VCaP (cell line): ENCODE measurements at regions not wholly inside any gene's neighbourhood (a gene's known extent, or its start where the extent isn't known, plus 50 kb on each side); places are given as distances from the start of the nearest gene placed in this dataset.

ENCODE experiments used
- H3K27ac ChIP-seq: fragments of 450-650 bp; 2 replicates; pipeline ENCODE4 v1.5.1; 2017
- TF ChIP-seq, protein P1 (sequence below): fragments of 450-650 bp; conservative IDR thresholded peaks from 2 replicates; pipeline ENCODE4 v1.5.1; 2017; ENCODE audit warnings: mild to moderate bottlenecking, moderate library complexity

DNA sequence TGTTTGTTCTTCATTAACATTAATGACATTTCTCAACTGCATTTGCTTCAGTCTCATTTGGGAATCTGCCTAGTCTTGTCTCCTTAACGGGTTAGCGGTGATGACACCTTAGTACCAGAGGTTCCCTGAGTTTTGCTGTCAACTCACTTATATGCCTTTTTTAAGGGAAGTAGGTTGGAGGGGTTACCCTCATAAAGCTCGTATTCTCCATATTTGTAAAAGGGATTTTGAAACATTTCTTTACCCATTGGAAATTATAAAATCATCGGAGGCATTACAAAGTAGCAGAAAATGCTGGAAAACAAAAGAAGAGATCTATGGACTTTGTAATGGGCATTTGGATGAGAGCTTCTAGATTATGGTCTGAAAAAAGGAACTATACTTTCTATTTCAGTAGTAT, 88.7 kb upstream of the PRDM1 start:
- TF ChIP-seq, protein P1, sequence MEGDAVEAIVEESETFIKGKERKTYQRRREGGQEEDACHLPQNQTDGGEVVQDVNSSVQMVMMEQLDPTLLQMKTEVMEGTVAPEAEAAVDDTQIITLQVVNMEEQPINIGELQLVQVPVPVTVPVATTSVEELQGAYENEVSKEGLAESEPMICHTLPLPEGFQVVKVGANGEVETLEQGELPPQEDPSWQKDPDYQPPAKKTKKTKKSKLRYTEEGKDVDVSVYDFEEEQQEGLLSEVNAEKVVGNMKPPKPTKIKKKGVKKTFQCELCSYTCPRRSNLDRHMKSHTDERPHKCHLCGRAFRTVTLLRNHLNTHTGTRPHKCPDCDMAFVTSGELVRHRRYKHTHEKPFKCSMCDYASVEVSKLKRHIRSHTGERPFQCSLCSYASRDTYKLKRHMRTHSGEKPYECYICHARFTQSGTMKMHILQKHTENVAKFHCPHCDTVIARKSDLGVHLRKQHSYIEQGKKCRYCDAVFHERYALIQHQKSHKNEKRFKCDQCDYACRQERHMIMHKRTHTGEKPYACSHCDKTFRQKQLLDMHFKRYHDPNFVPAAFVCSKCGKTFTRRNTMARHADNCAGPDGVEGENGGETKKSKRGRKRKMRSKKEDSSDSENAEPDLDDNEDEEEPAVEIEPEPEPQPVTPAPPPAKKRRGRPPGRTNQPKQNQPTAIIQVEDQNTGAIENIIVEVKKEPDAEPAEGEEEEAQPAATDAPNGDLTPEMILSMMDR = no peak
- no peak overlapping the region for H3K27ac ChIP-seq

DNA sequence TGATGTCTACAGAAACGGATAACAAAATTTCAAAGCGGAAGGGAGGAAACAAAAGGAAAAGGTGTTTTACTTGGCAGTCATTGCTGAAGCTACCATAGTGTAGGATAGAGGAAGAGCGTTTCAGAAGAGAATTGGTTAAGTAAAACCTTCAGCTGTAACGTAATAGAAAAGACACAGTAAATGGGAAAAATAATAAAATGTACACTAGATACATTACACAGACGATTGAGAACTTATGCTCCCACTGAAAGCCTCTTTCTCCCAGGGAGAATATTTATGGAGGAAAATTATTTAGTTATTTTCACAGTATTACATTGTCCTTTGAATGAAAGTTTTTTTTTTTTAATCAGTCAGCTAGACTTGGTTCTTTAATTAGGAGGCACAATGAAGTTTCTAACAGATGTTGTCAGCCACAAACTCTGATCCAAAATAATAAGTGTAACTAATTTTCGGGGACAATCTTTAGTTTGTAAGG, 90.7 kb upstream of the PRDM1 start:
- peak overlapping the region; percentile 34; the same call in 1 of the 2 replicates for H3K27ac ChIP-seq
- TF ChIP-seq, protein P1 = no peak

DNA sequence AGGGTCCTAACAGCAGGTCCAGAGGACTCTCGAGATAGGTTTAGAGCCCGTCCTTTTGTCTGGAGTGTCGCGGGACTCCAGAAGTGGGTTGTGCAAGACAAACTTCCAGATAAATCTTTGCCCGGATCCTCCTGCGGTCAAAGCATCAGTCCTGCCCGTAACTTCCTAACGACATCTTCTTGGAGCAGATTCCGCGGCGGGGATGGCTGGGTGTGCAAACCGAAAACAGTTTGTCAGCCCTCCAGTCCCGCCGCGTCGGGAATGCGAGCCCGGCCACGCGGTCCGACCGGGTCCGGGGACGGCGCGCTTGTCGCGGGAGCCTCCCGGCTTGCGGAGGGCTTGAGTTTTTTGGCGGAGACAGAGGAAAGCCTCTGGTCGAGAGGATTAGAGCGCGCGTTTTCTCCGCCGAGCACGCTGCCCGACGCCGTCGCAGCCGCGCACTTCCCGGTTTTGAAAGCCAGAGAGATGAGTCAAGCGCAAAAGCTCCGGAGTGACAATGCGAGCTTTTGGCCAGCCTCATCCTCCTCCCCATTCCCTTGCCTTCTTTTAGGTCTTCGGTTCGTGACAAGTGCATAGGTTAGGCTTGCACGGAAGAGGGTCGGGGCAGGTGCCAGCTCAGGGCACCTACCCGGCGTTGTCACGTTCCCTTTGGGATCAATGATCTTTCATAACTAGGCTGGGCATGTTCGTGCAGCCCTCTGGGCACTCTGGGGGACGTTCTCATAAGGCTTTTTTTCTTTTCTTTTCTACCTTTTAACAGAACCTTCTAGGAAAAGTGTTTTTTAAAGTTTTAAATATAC, 91.3 kb upstream of the PRDM1 start:
- TF ChIP-seq, protein P1 = no peak
- peak overlapping the region; percentile 34; the same call in 1 of the 2 replicates for H3K27ac ChIP-seq

DNA sequence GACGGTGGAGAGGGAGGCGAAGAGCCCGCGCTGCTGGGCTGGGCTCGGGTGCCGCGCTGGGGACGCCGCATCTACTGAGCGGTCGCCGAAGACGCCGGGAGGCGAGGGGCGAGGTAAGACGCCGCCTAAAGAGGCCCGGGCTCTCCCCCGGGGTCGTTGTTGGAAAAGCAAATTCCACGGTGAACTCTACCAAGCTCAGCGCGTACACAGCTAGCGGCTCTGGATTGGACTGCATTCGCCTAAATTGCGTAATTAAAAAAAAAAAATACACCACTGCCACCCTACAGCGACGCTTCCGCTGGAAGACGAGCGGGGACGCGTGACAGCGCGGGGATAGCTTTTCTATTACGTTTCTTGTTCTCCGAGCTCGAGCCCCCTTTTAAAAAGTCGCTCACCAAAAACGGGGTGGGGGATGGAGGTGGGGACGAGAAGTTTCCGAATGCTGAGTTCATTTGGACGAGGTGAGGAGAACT, 92.0 kb upstream of the PRDM1 start:
- no peak overlapping the region for H3K27ac ChIP-seq
- TF ChIP-seq, protein P1 = no peak

DNA sequence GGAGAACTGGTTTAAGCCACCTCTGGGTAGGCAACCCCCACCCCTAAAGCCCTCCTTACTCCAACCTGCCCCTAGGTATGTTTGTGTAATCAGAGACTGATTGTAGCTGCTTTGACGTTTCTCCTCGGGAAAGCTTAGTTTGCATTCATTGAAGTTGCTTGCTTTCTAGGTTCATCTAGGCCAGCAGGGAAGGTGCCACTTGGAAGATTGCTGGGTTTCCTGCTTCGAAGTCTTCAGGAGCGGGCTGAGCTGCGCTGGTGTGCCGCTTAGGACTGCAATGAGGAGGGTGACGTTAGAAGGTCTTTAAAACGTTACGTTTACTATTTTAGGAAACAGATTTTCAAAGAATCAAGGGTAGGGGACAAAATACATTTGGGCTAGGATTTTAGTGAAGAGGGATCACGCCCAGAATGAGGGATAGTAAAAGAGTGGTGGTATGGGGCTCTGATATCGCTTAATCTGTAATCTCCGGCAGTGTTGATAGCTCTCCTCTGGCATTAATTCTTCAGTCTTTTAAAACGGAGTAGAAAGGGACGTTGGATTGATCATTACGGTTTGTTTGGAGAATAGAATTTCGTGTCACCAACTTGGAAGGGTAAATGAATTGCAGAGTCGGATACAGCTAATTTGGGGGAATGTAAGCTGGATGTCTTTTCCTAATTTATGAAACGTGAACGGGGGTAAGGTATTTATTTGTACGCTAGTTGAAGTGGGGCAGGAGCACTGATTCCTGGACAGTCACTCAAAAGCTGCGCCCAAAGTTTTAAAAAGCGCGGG, 92.6 kb upstream of the PRDM1 start:
- no peak overlapping the region for H3K27ac ChIP-seq
- TF ChIP-seq, protein P1 = no peak

DNA sequence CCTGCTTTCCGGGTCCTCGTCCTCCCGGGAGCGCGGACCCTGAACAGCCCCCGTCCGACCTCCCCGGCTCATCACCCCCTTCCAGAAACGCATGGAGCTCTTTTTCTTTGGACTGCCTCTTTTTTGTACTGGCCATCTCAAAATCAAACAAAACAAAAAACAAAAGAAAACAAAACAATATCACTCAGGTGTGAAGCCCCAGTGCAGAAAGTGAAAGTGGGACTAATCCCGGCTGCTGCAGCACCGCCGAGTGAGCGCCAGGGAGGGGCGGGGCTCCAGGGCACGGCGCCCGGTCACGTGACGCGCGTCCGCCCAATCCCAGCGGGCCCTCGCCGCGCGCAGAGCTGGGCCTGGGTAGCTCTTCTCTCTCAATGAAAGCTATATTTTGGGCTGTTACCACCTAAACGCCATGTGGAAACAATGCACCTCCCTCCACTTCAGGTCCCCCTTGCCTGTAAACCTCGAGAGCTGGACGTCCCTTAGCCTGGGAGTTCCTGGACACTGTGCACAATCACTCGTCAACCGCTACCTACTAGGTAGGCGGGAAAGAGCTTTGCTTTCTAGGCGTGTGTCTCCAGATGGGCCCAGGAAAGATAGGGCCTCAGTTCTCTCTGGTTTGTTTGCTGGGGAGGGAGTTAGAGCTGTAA, 93.7 kb upstream of the PRDM1 start:
- TF ChIP-seq, protein P1 = no peak
- H3K27ac ChIP-seq = peak overlapping the region; percentile 62
